Activated CD8-positive, alpha-beta T cell treated with anti-CD3 and anti-CD28 coated beads for 36 hours (primary cell): ENCODE measurements at regions not wholly inside any gene's neighbourhood (a gene's known extent, or its start where the extent isn't known, plus 50 kb on each side); places are given as distances from the start of the nearest gene placed in this dataset.

Experiments used
- ATAC-seq: fragments of 200-7000 bp; cut with Tn5 transposase; one replicate; pipeline ENCODE4 v1.10.0; 2021; ENCODE audit warnings: mild to moderate bottlenecking, moderate library complexity
- CTCF ChIA-PET: fragments of 350-600 bp; sonication (Branson Sonifier 250); formaldehyde crosslinking; loops from one replicate; lab custom pipeline; 2021; ENCODE audit warnings: antibody characterized with exemption; lab: Charles Lee
- POLR2A ChIA-PET: fragments of 350-600 bp; sonication (Branson Sonifier 250); formaldehyde crosslinking; loops from one replicate; lab custom pipeline; 2021; ENCODE audit warnings: antibody characterized with exemption; lab: Charles Lee
- DNase-seq: peaks from one replicate; pipeline ENCODE4 v3.0.0-alpha.2; 2020
- H3K27ac Mint-ChIP-seq: one replicate; pipeline ENCODE4 v1.8.0; 2021; ENCODE audit warnings: mild to moderate bottlenecking, mixed read lengths
- H3K27me3 Mint-ChIP-seq: one replicate; pipeline ENCODE4 v1.8.0; 2021; ENCODE audit warnings: mixed read lengths
- H3K36me3 Mint-ChIP-seq: one replicate; pipeline ENCODE4 v1.8.0; 2021; ENCODE audit warnings: low read depth, mixed read lengths
- H3K4me1 Mint-ChIP-seq: one replicate; pipeline ENCODE4 v1.8.0; 2021; ENCODE audit warnings: low read depth, mixed read lengths
- H3K4me3 Mint-ChIP-seq: one replicate; pipeline ENCODE4 v1.8.0; 2021; ENCODE audit warnings: mild to moderate bottlenecking, moderate library complexity, mixed read lengths
- H3K9me3 Mint-ChIP-seq: one replicate; pipeline ENCODE4 v1.8.0; 2021; ENCODE audit warnings: mixed read lengths
- intact Hi-C: fragments of 100-400 bp; cut with micrococcal nuclease; formaldehyde crosslinking; loops from one replicate; pipeline ENCODE4 v1.10.0; 2022
- TF ChIP-seq, protein P1 (sequence below): fragments of 200-600 bp; IDR thresholded peaks from one replicate; pipeline ENCODE4 v1.8.0; 2022; ENCODE audit warnings: antibody characterized with exemption, mild to moderate bottlenecking

DNA sequence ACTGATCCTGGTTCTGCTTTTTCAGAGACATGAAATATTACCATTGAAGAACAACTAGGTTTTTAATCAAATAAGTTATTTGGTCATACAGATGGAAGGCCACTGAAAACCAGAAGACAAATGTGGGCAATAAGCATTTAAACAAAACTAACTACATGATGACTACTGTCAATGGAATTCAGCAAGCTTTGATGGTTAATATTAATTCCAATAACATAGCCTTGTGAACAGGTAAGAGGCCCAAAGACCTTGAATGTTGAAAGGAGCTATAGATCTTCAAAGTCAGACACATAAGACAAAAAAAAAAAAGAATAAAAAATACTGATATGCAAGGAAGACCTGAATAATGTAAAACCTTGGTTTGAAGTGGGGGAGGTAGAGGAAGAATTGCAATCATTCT is 1955.6 kb upstream of the CELF4 start:
- no peaks in the 10 kb centered on the region for H3K4me1 Mint-ChIP-seq
- ChIA-PET POLR2A (no interaction called here), CTCF (no interaction called here)
- H3K27me3 Mint-ChIP-seq = no peaks in the 10 kb centered on the region
- intact Hi-C loops = no loop called here
- no peak for ATAC-seq
- no peak for DNase-seq
- H3K27ac Mint-ChIP-seq = no peak overlapping the region
- no peaks in the 10 kb centered on the region for H3K9me3 Mint-ChIP-seq
- no peaks in the 10 kb centered on the region for H3K36me3 Mint-ChIP-seq
- H3K4me3 Mint-ChIP-seq = no peak overlapping the region
- TF ChIP-seq, protein P1, sequence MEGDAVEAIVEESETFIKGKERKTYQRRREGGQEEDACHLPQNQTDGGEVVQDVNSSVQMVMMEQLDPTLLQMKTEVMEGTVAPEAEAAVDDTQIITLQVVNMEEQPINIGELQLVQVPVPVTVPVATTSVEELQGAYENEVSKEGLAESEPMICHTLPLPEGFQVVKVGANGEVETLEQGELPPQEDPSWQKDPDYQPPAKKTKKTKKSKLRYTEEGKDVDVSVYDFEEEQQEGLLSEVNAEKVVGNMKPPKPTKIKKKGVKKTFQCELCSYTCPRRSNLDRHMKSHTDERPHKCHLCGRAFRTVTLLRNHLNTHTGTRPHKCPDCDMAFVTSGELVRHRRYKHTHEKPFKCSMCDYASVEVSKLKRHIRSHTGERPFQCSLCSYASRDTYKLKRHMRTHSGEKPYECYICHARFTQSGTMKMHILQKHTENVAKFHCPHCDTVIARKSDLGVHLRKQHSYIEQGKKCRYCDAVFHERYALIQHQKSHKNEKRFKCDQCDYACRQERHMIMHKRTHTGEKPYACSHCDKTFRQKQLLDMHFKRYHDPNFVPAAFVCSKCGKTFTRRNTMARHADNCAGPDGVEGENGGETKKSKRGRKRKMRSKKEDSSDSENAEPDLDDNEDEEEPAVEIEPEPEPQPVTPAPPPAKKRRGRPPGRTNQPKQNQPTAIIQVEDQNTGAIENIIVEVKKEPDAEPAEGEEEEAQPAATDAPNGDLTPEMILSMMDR = no peak

DNA sequence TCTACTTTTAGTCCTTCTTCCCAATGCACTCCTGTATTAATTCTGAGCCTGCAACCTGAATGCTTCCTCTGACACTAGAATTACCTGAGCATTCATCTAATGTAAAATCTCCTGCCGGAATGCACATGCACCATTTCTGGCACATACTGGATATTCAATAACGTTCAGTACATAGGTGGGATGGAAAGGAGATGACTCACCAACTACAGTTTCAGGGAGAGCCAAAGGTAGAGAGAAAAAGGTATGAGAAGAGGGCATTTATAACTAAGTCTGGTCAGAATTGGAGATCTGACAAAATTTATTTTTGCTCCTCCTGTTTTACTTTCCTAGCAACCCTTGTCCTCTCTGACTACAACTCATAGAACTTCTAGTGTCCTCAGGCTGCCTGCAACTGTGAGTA is 1954.1 kb upstream of the CELF4 start:
- ATAC-seq = no peak
- Mint-ChIP-seq H3K27me3 (no peaks in the 10 kb centered on the region), H3K36me3 (no peaks in the 10 kb centered on the region)

DNA sequence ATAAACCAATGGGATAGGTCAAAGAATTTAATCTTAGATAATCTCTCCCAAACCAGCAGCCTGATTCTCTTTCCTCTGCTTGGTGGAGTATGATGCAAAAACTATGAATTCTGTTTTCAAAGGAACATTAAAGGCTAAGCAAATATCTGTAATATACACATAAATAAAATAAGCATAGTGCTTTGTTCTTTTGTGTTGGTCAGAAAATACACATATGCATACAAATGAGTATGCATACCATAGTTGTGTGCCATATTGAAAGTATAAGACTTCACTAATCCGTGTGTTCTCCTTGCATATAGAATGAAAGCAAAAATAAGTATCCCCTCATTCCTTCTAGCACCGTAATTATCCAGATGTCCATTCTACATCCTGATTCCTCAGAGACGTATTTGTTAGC is 1949.7 kb upstream of the CELF4 start:
- ChIA-PET CTCF (no interaction called here), POLR2A (no interaction called here)
- DNase-seq (no peak), ATAC-seq (no peak)
- no peaks in the 10 kb centered on the region for H3K9me3 Mint-ChIP-seq
- no peak overlapping the region for H3K27ac Mint-ChIP-seq
- intact Hi-C loops = no loop called here
- no peaks in the 10 kb centered on the region for H3K4me1 Mint-ChIP-seq
- no peaks in the 10 kb centered on the region for H3K27me3 Mint-ChIP-seq
- TF ChIP-seq, protein P1 = no peak
- H3K4me3 Mint-ChIP-seq = no peak overlapping the region
- no peaks in the 10 kb centered on the region for H3K36me3 Mint-ChIP-seq

More for the DNA sequence above, 1954.1 kb upstream of the CELF4 start:
- Mint-ChIP-seq H3K9me3 (no peaks in the 10 kb centered on the region), H3K27ac (no peak overlapping the region), H3K4me1 (no peaks in the 10 kb centered on the region), H3K4me3 (no peak overlapping the region)
- TF ChIP-seq, protein P1 = no peak
- CTCF ChIA-PET = no interaction called here
- no peak for DNase-seq
- POLR2A ChIA-PET = no interaction called here
- intact Hi-C loops = no loop called here

DNA sequence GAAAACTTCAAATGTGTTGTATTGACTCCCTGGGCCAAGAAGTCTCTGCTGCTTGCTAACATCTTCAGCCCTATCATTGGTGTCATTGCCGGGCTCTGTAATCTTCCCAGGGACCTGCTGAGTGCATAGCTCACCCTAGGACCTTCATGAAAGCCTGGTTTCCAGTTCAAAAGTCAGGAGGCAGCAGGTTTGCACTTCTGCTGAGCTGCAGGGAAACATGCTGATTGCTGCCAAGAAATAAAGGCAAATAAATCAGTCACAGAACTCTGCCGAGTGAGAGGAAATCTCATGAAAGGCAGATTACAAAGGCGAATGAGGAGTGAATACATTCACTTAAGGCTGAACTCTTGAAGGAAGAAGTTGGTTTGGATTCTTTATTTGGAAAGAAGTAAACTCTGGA is 1947.6 kb upstream of the CELF4 start:
- no peak overlapping the region for H3K4me3 Mint-ChIP-seq

DNA sequence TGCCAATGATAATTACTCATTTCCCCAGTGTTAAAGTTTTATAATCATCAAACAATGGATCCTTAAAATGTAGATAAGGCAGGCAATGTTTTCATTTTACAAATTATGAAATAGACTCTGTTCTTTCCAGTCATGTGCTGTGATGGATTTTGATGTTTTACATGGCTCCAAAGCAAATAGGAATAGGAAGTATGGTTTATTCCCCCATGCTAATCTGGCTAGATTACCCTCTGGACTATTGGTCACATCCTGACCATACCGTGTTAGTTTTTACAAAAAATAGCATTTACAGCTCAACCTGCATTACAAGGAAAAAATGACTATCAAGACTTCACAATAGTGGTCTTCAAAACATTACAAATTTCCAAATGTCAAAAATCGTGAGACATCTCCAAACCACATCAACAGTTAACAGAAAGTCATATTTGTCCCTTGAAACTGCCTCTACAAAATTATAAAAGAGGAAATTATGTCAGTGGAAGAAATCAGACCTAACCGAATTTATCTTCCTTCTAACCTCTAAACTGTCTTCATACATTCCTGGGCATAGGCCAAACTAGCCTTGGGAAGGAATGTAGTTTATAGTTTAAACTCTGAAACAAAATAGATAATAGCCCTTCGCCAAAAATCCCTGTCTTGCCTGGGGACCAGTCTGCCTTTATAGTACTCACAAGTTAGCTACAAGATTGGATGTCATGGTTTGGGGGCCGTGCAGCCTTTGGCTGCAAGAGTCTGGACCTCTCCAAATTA is 1941.2 kb upstream of the CELF4 start:
- TF ChIP-seq, protein P1 = no peak
- ATAC-seq (no peak), DNase-seq (no peak)
- no peaks in the 10 kb centered on the region for H3K9me3 Mint-ChIP-seq
- no peak overlapping the region for H3K4me3 Mint-ChIP-seq
- H3K4me1 Mint-ChIP-seq = no peaks in the 10 kb centered on the region
- H3K27ac Mint-ChIP-seq = no peak overlapping the region
- intact Hi-C loops = no loop called here
- ChIA-PET POLR2A (no interaction called here), CTCF (no interaction called here)
- no peaks in the 10 kb centered on the region for H3K36me3 Mint-ChIP-seq
- H3K27me3 Mint-ChIP-seq = no peaks in the 10 kb centered on the region

More for the DNA sequence above, 1947.6 kb upstream of the CELF4 start:
- POLR2A ChIA-PET = no interaction called here
- H3K27me3 Mint-ChIP-seq = no peaks in the 10 kb centered on the region
- DNase-seq (no peak), ATAC-seq (no peak)
- CTCF ChIA-PET = no interaction called here
- H3K9me3 Mint-ChIP-seq = no peaks in the 10 kb centered on the region
- TF ChIP-seq, protein P1 = no peak
- H3K36me3 Mint-ChIP-seq = no peaks in the 10 kb centered on the region
- intact Hi-C loops = no loop called here
- H3K4me1 Mint-ChIP-seq = no peaks in the 10 kb centered on the region
- H3K27ac Mint-ChIP-seq = no peak overlapping the region
